ENCODE measurements at regions not wholly inside any gene's neighbourhood (a gene's known extent, or its start where the extent isn't known, plus 50 kb on each side); places are given as distances from the start of the nearest gene placed in this dataset.

GRCh38 chr2:57107353-57107752 lies 923.6 kb downstream of the CCDC85A start:
- no peak overlapping the region for H3K4me3 ChIP-seq (ENCODE audit: low read depth, low read length)
- TF ChIP-seq CTCF (IDR thresholded peaks at IDR 0.05; ENCODE audit: borderline replicate concordance, insufficient read depth, low read depth, low read length), result no peak

- H3K4me3 ChIP-seq (ENCODE audit: low read depth, low read length), result no peak overlapping the region
- no peak for TF ChIP-seq CTCF (IDR thresholded peaks at IDR 0.05; ENCODE audit: borderline replicate concordance, insufficient read depth, low read depth, low read length)
These were observed 927.7 kb downstream of the CCDC85A start for GRCh38 chr2:57111531-57111930.

DNA sequence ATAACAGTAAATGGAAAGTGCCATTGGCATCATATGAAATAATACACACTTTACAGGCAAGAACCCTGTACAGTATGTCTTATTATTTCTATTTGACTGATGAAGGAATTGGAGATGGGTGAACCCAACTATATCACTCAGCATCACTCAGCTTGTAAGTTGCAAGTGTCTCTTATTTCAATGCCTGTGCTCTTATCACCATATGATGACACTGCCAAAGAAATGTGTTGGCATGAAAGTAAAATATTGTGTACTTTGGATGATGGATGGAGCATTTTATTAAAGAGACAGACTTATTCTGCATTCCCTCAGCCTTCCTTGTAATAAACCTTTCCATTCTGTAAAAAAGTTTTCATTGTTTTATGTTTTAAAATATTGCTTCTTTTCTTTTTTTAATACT lies 927.5 kb upstream of the VRK2 start:
- no peak for TF ChIP-seq CTCF (IDR thresholded peaks at IDR 0.05; ENCODE audit: borderline replicate concordance, insufficient read depth, low read depth, low read length)
- no peak overlapping the region for H3K4me3 ChIP-seq (ENCODE audit: low read depth, low read length)

- H3K4me3 ChIP-seq (ENCODE audit: low read depth, low read length), result no peak overlapping the region
- no peak for TF ChIP-seq CTCF (IDR thresholded peaks at IDR 0.05; ENCODE audit: borderline replicate concordance, insufficient read depth, low read depth, low read length)
These were observed 920.2 kb upstream of the VRK2 start for GRCh38 chr2:57126410-57126809.

GRCh38 chr2:57139179-57139578 lies 907.4 kb upstream of the VRK2 start:
- no peak overlapping the region for H3K4me3 ChIP-seq (ENCODE audit: low read depth, low read length)
- no peak for TF ChIP-seq CTCF (IDR thresholded peaks at IDR 0.05; ENCODE audit: borderline replicate concordance, insufficient read depth, low read depth, low read length)

DNA sequence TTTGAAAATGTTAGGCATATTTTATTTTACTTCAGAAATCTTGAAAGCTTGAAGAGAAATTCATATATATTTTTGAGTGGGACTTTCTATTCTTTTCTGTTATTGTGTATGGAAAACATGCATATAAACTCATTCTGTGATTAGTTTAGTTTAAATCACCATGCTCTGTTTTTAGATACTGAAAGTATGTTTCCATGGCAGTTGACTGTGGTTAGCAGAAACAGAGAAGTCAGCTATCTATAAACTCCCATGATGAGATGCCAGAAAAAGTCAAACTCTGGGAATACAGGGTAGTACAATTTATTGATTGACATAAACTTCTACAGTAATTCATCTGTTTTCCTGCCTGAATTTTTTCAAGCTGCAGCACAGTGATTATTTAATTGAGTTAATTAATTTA lies 905.3 kb upstream of the VRK2 start:
- H3K4me3 ChIP-seq (ENCODE audit: low read depth, low read length), result no peak overlapping the region
- no peak for TF ChIP-seq CTCF (IDR thresholded peaks at IDR 0.05; ENCODE audit: borderline replicate concordance, insufficient read depth, low read depth, low read length)

GRCh38 chr2:57146951-57147350 lies 899.7 kb upstream of the VRK2 start:
- no peak for TF ChIP-seq CTCF (IDR thresholded peaks at IDR 0.05; ENCODE audit: borderline replicate concordance, insufficient read depth, low read depth, low read length)
- no peak overlapping the region for H3K4me3 ChIP-seq (ENCODE audit: low read depth, low read length)

All from GM12875 (cell line).